H1 (cell line): ENCODE measurements at regions not wholly inside any gene's neighbourhood (a gene's known extent, or its start where the extent isn't known, plus 50 kb on each side); places are given as distances from the start of the nearest gene placed in this dataset.

Experiments
- BACH1 ChIP-seq: IDR thresholded peaks from 2 replicates; pipeline ENCODE4 v1.6.1; 2012; ENCODE audit warnings: low read length, improper control_type of control experiment
- CBX5 ChIP-seq: fragments of 300-800, 300-1000 bp; sonication (generic); IDR thresholded peaks from 2 replicates; pipeline ENCODE4 v1.7.1; 2016; ENCODE audit warnings: antibody characterized with exemption, low read length, low read depth
- CHD1 ChIP-seq: IDR thresholded peaks from 2 replicates; pipeline ENCODE4 v1.6.1; 2012; ENCODE audit warnings: low read depth, low read length, improper control_type of control experiment
- CHD2 ChIP-seq: IDR thresholded peaks from 2 replicates; pipeline ENCODE4 v1.6.1; 2012; ENCODE audit warnings: low read length, improper control_type of control experiment
- GABPA ChIP-seq: IDR thresholded peaks from 2 replicates; pipeline ENCODE4 v1.6.1; 2011; ENCODE audit warnings: mild to moderate bottlenecking, low read length, moderate library complexity, borderline replicate concordance; ENCODE audit not compliant: insufficient read depth
- NANOG ChIP-seq: IDR thresholded peaks from 2 replicates; pipeline ENCODE4 v1.6.1; 2011; ENCODE audit warnings: low read length, low read depth, mild to moderate bottlenecking, inconsistent platforms; ENCODE audit not compliant: insufficient read depth, poor library complexity, severe bottlenecking
- SIN3A ChIP-seq, 2 experiments: IDR thresholded peaks in 1 of 2; conservative IDR thresholded peaks in 1 of 2; 2 replicates each; pipeline ENCODE4 v1.6.1; 2011 to 2012; ENCODE audit warnings: low read length in 2 of 2, improper control_type of control experiment in 1 of 2, low read depth in 1 of 2, mild to moderate bottlenecking in 1 of 2
- TF ChIP-seq, protein P1 (sequence below): IDR thresholded peaks from 2 replicates; pipeline ENCODE4 v1.6.1; 2011; ENCODE audit warnings: low read depth, mild to moderate bottlenecking, low read length; ENCODE audit not compliant: insufficient read depth
- TF ChIP-seq, protein P2 (sequence below): IDR thresholded peaks from 2 replicates; pipeline ENCODE4 v1.6.1; 2012; ENCODE audit warnings: inconsistent platforms

DNA sequence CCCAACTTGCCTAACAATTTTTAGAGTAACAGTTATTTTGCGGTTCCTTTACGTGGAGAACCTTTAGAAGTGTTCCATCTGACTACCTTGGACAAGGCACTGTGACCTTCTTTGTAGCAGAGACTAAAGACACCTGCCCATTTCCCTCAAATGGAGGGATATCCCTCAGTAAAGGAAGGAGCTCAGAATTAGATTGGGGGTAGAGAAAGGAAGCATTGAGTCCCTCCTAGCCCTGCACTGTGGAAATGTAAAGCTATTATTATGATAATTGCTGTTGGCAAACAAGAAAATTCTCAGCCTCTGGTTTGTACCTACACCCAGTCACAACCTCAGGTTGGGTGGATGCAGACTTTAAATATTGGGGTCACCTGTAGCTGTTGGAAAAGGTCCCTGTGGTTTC, 72.6 kb upstream of the MACF1 start (continued):
- TF ChIP-seq NANOG (no peak), GABPA (no peak), CHD1 (no peak), SIN3A (conservative IDR thresholded peaks at IDR 0.05 in 1 of 2, IDR thresholded peaks at IDR 0.05 in 1 of 2; ENCODE audit: low read depth in 1 of 2, low read length in 2 of 2) (no peak), CHD2 (no peak), CBX5 (no peak), BACH1 (no peak)
- TF ChIP-seq, protein P1, sequence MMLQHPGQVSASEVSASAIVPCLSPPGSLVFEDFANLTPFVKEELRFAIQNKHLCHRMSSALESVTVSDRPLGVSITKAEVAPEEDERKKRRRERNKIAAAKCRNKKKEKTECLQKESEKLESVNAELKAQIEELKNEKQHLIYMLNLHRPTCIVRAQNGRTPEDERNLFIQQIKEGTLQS = no peak
- TF ChIP-seq, protein P2, sequence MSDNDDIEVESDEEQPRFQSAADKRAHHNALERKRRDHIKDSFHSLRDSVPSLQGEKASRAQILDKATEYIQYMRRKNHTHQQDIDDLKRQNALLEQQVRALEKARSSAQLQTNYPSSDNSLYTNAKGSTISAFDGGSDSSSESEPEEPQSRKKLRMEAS = no peak
